NCI-H1092 (cell line): ENCODE measurements at regions not wholly inside any gene's neighbourhood (a gene's known extent, or its start where the extent isn't known, plus 50 kb on each side); places are given as distances from the start of the nearest gene placed in this dataset.
"Not testable (repeated sequence)": the region's sequence is repeated elsewhere in the genome, so short reads cannot be mapped to it uniquely, and the experiment has no call there.

Experiments used
- DNase-seq: peaks from one replicate; lab custom pipeline; 2025; lab: John Stamatoyannopoulos, UW

- no peak for DNase-seq
Observed at GRCh38 chrX:39475372-39475771, 622.4 kb downstream of the BCOR start.

GRCh38 chrX:39476604-39477021 lies 621.1 kb downstream of the BCOR start:
- DNase-seq, result no peak

GRCh38 chrX:39477031-39477761 lies 620.6 kb downstream of the BCOR start:
- no peak for DNase-seq

- DNase-seq, result peak; percentile 58
Observed at GRCh38 chrX:39477762-39478120, 620.0 kb downstream of the BCOR start.

- no peak for DNase-seq
Observed at GRCh38 chrX:39479856-39480255, 617.9 kb downstream of the BCOR start.

- no peak for DNase-seq
Observed at GRCh38 chrX:39480963-39481362, 616.8 kb downstream of the BCOR start.

GRCh38 chrX:39481621-39482020 lies 616.1 kb downstream of the BCOR start:
- no peak for DNase-seq

GRCh38 chrX:39484159-39485068 lies 613.3 kb downstream of the BCOR start:
- no peak for DNase-seq

DNA sequence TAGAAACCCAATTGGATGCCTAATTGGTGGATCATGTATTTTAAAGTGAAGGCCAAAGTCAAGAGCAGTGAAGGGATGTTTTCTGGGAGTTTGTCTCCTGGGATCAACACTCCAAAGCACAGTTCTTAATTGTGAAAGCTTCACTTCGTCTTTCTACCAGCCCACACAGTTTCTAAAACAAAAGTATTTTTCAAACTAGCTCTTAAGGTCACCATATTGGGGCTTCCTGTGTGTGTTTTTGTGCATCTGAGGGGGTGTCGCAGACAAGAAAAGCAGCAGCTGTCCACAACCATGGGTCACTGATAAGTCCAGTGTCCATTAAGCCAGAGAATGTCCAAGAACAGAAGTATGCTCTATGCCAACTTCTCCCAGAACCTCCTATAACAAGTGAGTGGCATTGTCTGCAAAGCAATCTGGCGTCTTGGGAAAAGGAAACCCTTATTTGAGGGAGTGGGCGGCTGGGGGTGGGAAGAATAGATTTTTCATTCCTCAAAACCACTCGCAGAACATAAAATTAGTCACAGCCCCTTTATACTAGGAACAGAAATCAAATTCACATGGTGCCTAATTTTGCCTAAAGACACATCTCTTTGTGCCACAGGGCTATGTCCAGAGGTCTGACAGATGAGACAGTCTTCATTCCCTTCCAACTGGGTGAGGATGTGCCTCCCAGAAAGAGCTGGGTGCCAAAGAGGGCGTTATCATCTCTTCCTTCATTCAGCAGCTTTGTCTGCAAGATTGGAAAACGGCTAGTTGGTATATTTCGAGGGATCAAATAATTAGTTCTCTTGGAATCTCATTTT lies 610.4 kb downstream of the BCOR start:
- no peak for DNase-seq

DNA sequence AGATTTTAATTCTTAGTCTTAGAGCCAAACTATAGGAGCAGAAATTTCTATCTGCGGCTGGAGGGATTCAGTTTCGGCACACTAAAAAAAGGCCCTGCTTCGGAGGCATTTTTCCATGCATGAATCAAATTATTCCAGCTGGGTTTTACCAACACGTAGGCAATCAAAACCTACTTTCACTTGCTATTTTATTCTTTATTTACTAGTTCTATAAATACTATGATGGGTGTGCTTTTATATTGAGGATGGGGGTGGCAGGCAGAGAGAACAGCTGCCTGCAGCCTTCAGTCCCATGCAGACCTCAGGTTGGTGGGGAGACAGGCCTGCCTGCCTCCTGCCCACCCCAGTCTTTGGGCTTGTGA lies 609.8 kb downstream of the BCOR start:
- DNase-seq, result no peak

- DNase-seq, result no peak
Observed at GRCh38 chrX:39491548-39492297, 606.0 kb downstream of the BCOR start.

GRCh38 chrX:39492497-39493162 lies 605.1 kb downstream of the BCOR start:
- no peak for DNase-seq

DNA sequence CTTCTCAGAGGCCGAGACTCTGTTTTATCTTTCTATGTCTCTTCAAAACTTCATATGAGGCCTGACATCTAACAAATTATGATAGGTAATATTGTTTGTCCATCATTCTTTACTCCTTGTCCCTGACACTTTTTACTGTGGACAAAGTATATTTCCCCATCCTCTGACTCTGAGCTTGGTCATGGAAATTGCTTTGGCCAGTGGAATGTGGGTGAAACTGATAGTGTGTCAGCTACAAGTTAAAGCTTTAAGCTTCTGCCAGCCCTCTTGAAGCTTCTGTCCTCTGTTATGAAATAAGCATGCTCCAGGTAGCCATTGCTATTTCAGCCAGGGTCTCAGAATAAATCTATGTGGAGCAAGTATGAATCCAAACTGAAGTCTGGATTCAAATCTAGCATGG lies 604.6 kb downstream of the BCOR start:
- no peak for DNase-seq

DNA sequence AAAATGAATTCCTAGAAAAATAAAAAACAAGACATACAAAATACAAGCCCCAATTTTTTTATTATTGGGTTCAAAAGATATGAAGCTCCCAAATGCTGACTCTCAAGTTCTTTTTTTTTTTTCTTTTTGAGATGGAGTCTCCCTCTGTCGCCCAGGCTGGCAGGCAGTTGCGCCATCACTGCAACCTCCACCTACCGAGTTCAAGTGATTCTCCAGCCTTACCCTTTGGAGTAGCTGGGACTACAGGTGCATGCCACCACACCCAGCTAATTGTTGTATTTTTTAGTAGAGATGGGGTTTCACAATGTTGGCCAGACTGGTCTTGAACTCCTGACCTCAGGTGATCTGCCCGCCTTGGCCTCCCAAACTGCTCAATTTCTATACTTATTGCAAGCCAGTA lies 600.6 kb downstream of the BCOR start:
- DNase-seq, result not testable (repeated sequence)

GRCh38 chrX:39497702-39498265 lies 600.0 kb downstream of the BCOR start:
- DNase-seq, result no peak

DNA sequence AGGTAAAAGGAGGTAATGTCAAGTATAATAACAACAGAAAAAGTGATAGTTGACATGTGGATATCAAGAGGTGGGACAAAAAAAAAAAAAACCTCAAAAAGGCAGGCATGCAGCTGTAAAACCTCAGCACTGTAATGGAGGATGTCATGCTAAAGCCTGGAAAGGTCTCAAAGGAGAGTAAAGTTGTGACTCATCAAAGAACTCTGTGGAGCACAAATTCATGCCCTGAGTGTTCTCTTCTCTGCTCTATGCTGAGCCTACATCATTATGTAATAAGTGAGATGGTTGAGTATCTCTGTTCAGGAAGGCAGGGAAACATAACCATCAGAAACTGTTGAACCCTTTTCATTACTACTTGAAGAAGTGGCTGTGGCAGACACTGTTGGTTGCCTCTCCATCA lies 597.8 kb downstream of the BCOR start:
- no peak for DNase-seq

DNA sequence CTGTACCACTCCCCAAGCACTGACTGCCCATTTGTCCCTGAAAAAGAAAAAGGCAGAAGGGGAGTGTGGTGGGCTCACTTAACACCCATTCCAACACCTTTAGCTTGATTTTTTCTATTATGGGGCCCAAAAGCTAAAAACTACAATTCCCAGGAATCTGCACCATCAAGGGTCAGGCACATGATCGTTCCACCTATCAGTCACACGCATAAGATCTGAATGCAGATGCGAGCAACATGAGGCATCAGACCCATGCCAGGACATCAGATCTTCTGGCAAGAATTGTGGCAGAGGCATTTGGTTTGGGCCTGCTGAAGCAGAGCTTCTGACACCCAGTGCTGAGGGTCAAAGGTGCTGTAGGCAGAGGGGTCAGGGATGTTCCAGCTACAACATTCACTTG lies 595.9 kb downstream of the BCOR start:
- DNase-seq, result no peak

DNA sequence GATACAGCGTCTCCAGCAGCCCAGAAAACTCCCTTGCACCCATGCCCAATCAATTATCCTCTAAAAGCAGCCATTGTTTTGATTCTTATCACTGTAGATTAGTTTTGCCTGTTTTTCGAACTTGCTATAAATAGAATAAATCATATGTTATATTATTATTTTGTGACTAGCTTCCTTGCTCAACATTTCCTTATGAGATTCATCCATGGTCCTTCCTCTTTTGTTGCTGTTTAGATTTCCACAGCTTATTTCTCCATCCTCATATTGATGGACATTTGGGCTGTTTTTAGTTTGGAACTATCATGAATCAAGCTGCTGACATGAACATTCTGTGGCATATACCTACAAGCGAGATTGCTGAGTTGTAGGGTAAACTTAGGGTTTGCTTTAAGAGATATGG lies 595.3 kb downstream of the BCOR start:
- DNase-seq, result no peak

DNA sequence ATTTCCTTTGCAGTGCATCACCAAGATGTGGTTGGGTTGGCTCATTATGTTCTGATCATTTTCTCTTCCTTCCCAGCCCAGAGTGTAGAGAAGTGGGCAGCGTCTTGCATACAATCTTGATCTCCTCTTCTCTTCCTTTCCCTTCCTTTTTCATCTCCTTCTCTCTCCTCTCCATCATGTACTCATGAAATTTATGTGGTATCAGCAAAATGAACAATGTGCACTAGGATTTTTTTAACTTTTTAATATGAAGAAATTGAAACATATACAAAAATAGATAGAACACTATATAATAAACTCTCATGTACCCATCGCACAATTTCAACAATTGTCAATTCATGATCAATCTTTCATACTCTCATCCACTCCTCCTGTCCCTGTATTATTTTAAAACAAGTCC lies 593.5 kb downstream of the BCOR start:
- DNase-seq, result no peak

DNA sequence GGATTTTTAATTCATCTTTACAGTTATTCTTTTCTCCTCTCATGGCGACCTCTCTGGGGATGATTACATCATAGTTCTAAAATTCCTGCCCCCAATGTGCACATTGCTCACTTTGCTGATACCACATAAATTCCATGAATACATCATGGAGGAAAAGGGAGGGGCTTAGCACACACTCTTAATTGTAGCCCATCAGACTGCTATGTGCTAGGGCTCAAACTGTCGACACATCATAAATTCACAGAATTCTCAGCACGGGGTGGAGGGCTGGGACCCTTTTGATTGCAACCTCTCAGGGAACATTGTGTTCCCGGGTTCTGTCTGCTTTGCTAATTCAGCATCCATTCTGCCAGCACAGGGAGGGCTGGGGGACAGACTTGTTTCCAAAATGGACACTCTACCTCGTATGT lies 592.9 kb downstream of the BCOR start:
- no peak for DNase-seq

GRCh38 chrX:39506131-39506530 lies 591.6 kb downstream of the BCOR start:
- DNase-seq, result no peak
